A673 (cell line): ENCODE measurements at regions not wholly inside any gene's neighbourhood (a gene's known extent, or its start where the extent isn't known, plus 50 kb on each side); places are given as distances from the start of the nearest gene placed in this dataset.
"Not testable (repeated sequence)": the region's sequence is repeated elsewhere in the genome, so short reads cannot be mapped to it uniquely, and the experiment has no call there.

Experiments
- BruUV-seq: library from RNA; stranded (reverse); fragments of 400-500 nt; replicated peaks from 2 replicates; lab custom pipeline; 2021; lab: Mats Ljungman, UMichigan
- CTCF ChIA-PET: fragments of 300-600 bp; sonication (Branson Sonifier 250); formaldehyde crosslinking; loops from one replicate; lab custom pipeline; 2022; ENCODE audit warnings: antibody characterized with exemption; lab: Charles Lee
- POLR2A ChIA-PET: fragments of 300-600 bp; sonication (Branson Sonifier 250); formaldehyde crosslinking; loops from one replicate; lab custom pipeline; 2022; ENCODE audit warnings: antibody characterized with exemption; ENCODE audit not compliant: low non-redundant PET; lab: Charles Lee
- DNase-seq: peaks from one replicate; pipeline ENCODE4 v3.0.0-alpha.2; 2015; ENCODE audit warnings: low spot score
- H3K27ac ChIP-seq: fragments of 200-600 bp; sonication (generic); 2 replicates; pipeline ENCODE4 v1.5.1; 2016; ENCODE audit warnings: mixed run types, low read depth, mild to moderate bottlenecking, mixed read lengths, antibody characterized with exemption, low read length; ENCODE audit not compliant: poor library complexity, severe bottlenecking
- H3K27me3 ChIP-seq: fragments of 200-600 bp; sonication (generic); replicated peaks from 2 replicates; pipeline ENCODE4 v1.6.1; 2017; ENCODE audit warnings: mixed run types, low read depth, mild to moderate bottlenecking, mixed read lengths, antibody characterized with exemption, low read length; ENCODE audit not compliant: insufficient read depth, poor library complexity
- H3K36me3 ChIP-seq: fragments of 200-600 bp; sonication (generic); 2 replicates; pipeline ENCODE4 v1.6.1; 2016; ENCODE audit warnings: mixed run types, mild to moderate bottlenecking, mixed read lengths, antibody characterized with exemption, low read length; ENCODE audit not compliant: insufficient read depth, poor library complexity, severe bottlenecking
- H3K4me1 ChIP-seq: fragments of 200-600 bp; sonication (generic); 2 replicates; pipeline ENCODE4 v1.6.1; 2017; ENCODE audit warnings: mixed run types, mild to moderate bottlenecking, mixed read lengths, antibody characterized with exemption, low read length; ENCODE audit not compliant: insufficient read depth, poor library complexity, severe bottlenecking
- H3K4me3 ChIP-seq: fragments of 200-600 bp; sonication (generic); 2 replicates; pipeline ENCODE4 v1.5.1; 2016; ENCODE audit warnings: low read depth, mixed run types, mild to moderate bottlenecking, mixed read lengths, low read length; ENCODE audit not compliant: poor library complexity, severe bottlenecking
- H3K9me3 ChIP-seq: fragments of 200-600 bp; sonication (generic); 2 replicates; pipeline ENCODE4 v1.6.1; 2016; ENCODE audit warnings: mixed run types, low read depth, mild to moderate bottlenecking, mixed read lengths, antibody characterized with exemption, low read length; ENCODE audit not compliant: poor library complexity, severe bottlenecking
- CTCF ChIP-seq: fragments of 300-800, 200-600 bp; sonication (generic); conservative IDR thresholded peaks from 2 replicates; pipeline ENCODE4 v1.5.1; 2017; ENCODE audit warnings: low read depth, mild to moderate bottlenecking, antibody characterized with exemption, low read length, moderate library complexity, mixed read lengths
- EZH2 ChIP-seq: fragments of 200-600 bp; sonication (generic); IDR thresholded peaks from 2 replicates; pipeline ENCODE4 v1.6.1; 2017; ENCODE audit warnings: borderline replicate concordance, low read depth, mild to moderate bottlenecking, mixed read lengths, antibody characterized with exemption, low read length; ENCODE audit not compliant: poor library complexity, severe bottlenecking
- intact Hi-C: fragments of 100-400 bp; cut with micrococcal nuclease; formaldehyde crosslinking; loops from one replicate; pipeline ENCODE4 v1.10.0; 2022; ENCODE audit not compliant: unreplicated experiment

GRCh38 chr3:84692261-84692660 is 266.5 kb upstream of the CADM2 start:
- Histone ChIP-seq H3K36me3 (no peaks in the 10 kb centered on the region), H3K9me3 (no peaks in the 10 kb centered on the region), H3K27me3 (no peaks in the 10 kb centered on the region), H3K4me3 (no peak overlapping the region), H3K4me1 (no peaks in the 10 kb centered on the region), H3K27ac (no peak overlapping the region)
- TF ChIP-seq EZH2, result no peak
- TF ChIP-seq CTCF, result no peak
- ChIA-PET POLR2A (no interaction called here), CTCF (no interaction called here)
- DNase-seq, result no peak
- no TSS peak for BruUV-seq
- intact Hi-C loops, result no loop called here

GRCh38 chr3:84710288-84710687 is 248.5 kb upstream of the CADM2 start:
- DNase-seq, H3K27ac ChIP-seq, H3K4me1 ChIP-seq, H3K4me3 ChIP-seq, H3K27me3 ChIP-seq, POLR2A ChIA-PET, CTCF ChIA-PET, intact Hi-C loops, BruUV-seq, H3K36me3 ChIP-seq: not testable (repeated sequence)
- peaks cover 13% of the 10 kb centered on the region for H3K9me3 ChIP-seq

GRCh38 chr3:84717894-84718293 is 240.9 kb upstream of the CADM2 start:
- ChIA-PET CTCF (no interaction called here), POLR2A (no interaction called here)
- no peaks in the 10 kb centered on the region for H3K27me3 ChIP-seq
- no peak for DNase-seq
- H3K4me3 ChIP-seq, result no peak overlapping the region
- no peak overlapping the region for H3K27ac ChIP-seq
- no TSS peak for BruUV-seq
- no peaks in the 10 kb centered on the region for H3K36me3 ChIP-seq
- H3K4me1 ChIP-seq, result no peaks in the 10 kb centered on the region
- peaks cover 4% of the 10 kb centered on the region for H3K9me3 ChIP-seq
- TF ChIP-seq CTCF (no peak), EZH2 (no peak)
- intact Hi-C loops, result no loop called here

- ChIA-PET CTCF (no interaction called here), POLR2A (no interaction called here)
- DNase-seq, result peak; percentile 37
- TF ChIP-seq EZH2 (no peak), CTCF (no peak)
- H3K9me3 ChIP-seq, result no peaks in the 10 kb centered on the region
- H3K4me3 ChIP-seq, result no peak overlapping the region
- intact Hi-C loops, result no loop called here
- H3K27me3 ChIP-seq, result no peaks in the 10 kb centered on the region
- H3K36me3 ChIP-seq, result no peaks in the 10 kb centered on the region
- H3K4me1 ChIP-seq, result no peaks in the 10 kb centered on the region
- H3K27ac ChIP-seq, result no peak overlapping the region
- no TSS peak for BruUV-seq
Measured at GRCh38 chr3:84724877-84725276, 233.9 kb upstream of the CADM2 start.
